Stimulated activated naive CD8-positive, alpha-beta T cell treated with anti-CD3 and anti-CD28 coated beads, Interleukin-15, Interleukin-2, amounts not matched to agents 100 ng/mL and 50 ng/mL, for 24 hours (primary cell): ENCODE measurements at regions not wholly inside any gene's neighbourhood (a gene's known extent, or its start where the extent isn't known, plus 50 kb on each side); places are given as distances from the start of the nearest gene placed in this dataset.

Experiments used
- H3K27ac Mint-ChIP-seq: one replicate; pipeline ENCODE4 v1.8.0; 2021; ENCODE audit warnings: mild to moderate bottlenecking, mixed read lengths
- H3K27me3 Mint-ChIP-seq: one replicate; pipeline ENCODE4 v1.8.0; 2021; ENCODE audit warnings: mixed read lengths
- H3K36me3 Mint-ChIP-seq: one replicate; pipeline ENCODE4 v1.8.0; 2021; ENCODE audit warnings: low read depth, mixed read lengths
- H3K4me1 Mint-ChIP-seq: one replicate; pipeline ENCODE4 v1.8.0; 2021; ENCODE audit warnings: low read depth, mixed read lengths
- H3K4me3 Mint-ChIP-seq: one replicate; pipeline ENCODE4 v1.8.0; 2021; ENCODE audit warnings: mild to moderate bottlenecking, mixed read lengths
- H3K9me3 Mint-ChIP-seq: one replicate; pipeline ENCODE4 v1.8.0; 2021; ENCODE audit warnings: mixed read lengths

DNA sequence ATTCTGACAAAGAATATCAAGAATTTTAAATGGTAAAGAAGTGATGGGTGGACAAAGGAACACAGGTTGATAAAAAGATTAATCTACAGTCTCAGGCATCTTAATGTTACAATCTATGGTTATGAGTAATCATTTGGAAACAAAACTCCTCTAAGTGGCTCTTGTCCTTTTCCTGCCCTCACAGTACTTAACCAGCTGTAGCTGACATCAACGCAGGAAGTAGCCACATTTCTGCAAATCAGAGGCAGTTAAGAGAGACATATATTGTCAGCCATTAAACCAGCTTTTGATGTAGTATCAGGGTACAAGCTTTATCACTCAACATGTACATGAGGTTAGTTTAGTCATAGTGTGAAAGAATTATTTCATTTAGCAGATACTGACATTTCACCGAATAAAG, 244.6 kb downstream of the NR4A2 start:
- H3K27me3 Mint-ChIP-seq: no peaks in the 10 kb centered on the region
- no peak overlapping the region for H3K4me3 Mint-ChIP-seq
- H3K9me3 Mint-ChIP-seq: peaks cover 2% of the 10 kb centered on the region
- no peaks in the 10 kb centered on the region for H3K4me1 Mint-ChIP-seq
- no peak overlapping the region for H3K27ac Mint-ChIP-seq
- H3K36me3 Mint-ChIP-seq: no peaks in the 10 kb centered on the region

DNA sequence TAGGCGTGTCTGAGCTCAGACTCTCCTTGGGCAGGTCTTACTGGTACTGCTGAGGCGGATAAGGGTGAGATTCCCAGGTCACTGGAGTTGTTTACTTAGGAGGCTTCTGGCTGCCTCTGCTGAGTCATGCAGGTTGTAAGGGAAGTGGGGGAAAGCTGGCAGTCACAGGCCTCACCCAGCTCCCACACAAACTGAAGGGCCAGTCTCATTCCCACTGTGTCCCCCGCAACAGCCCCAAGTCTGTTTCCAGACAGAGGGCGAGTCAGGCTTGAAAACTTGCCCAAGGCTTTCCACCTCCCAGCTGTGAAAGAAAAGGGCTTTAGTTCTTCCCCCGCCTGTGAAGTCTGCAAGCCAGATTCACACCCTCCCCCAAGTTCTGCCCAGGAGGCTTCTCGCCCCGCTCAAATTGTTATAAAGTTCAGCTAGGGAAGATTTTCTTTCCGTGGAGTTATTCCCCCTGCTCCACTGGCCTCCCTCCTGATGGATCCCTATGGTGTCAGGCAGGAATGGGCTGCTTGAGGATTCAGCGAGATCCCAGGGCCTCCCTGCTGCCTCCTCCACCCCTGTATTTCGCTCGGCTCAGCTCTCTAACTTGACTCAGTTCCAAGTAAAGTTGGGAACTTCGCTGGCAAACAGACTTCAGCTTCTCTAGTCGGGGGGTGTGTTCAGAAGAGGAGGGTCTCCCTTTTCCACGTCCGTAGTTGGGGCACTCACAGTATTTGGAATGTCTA, 248.6 kb downstream of the NR4A2 start:
- H3K4me1 Mint-ChIP-seq: no peaks in the 10 kb centered on the region
- H3K9me3 Mint-ChIP-seq: peaks cover 3% of the 10 kb centered on the region
- no peak overlapping the region for H3K27ac Mint-ChIP-seq

DNA sequence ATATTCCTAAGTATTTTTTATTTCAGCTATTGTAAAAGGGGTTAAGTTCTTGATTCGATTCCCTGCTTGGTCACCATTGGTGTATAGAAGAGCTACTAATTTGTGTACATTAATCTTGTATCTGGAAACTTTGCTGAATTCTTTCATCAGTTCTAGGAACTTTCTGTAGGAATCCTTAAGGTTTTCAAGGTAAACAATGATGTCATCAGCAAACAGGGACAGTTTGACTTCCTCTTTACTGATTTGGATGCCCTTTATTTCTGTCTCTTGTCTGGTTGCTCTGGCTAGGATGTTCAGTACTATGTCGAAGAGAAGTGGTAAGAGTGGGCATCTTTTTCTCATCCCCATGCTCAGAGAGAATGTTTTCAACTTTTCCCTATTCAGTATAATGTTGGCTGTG, 252.7 kb downstream of the NR4A2 start:
- Mint-ChIP-seq H3K27me3 (no peaks in the 10 kb centered on the region), H3K9me3 (peaks cover 3% of the 10 kb centered on the region), H3K4me3 (no peak overlapping the region), H3K4me1 (no peaks in the 10 kb centered on the region), H3K36me3 (no peaks in the 10 kb centered on the region), H3K27ac (no peak overlapping the region)

More for the DNA sequence above, 248.6 kb downstream of the NR4A2 start:
- no peaks in the 10 kb centered on the region for H3K36me3 Mint-ChIP-seq
- H3K4me3 Mint-ChIP-seq: no peak overlapping the region
- no peaks in the 10 kb centered on the region for H3K27me3 Mint-ChIP-seq

DNA sequence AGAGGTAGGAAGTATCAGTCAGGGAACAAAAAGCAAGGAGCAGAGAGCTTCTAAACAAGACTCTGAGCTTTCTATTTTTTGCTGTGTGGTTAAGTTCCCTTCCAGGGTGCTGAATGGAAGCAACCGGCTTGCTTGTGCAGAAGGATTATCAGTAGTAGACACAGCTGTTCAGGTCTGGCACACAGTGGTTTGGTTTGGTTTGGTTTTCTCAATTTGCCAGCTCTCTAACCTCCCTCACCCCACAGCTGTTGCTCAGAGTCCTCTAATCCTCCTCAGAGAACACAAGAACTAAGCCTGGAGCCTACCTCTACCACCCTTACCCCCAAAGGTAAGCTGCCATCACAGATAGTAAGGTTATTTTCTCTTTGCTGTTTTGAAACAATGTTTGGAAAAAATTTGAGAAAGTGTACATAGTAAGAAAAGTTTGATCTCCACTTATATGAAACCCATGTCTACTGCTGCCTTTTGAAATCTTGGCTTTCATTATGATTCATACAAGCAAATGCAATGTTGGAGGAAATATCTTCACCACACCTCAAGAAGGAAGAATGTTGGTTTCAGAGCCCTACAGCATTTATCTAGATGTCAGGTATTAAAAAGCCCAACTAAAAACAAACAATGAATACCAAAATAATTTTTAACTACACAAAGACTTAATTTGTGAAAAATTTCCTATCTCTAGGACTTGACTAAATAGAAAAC, 255.3 kb downstream of the NR4A2 start:
- Mint-ChIP-seq H3K27ac (no peak overlapping the region), H3K4me3 (no peak overlapping the region), H3K27me3 (no peaks in the 10 kb centered on the region), H3K9me3 (no peaks in the 10 kb centered on the region), H3K36me3 (no peaks in the 10 kb centered on the region), H3K4me1 (no peaks in the 10 kb centered on the region)

DNA sequence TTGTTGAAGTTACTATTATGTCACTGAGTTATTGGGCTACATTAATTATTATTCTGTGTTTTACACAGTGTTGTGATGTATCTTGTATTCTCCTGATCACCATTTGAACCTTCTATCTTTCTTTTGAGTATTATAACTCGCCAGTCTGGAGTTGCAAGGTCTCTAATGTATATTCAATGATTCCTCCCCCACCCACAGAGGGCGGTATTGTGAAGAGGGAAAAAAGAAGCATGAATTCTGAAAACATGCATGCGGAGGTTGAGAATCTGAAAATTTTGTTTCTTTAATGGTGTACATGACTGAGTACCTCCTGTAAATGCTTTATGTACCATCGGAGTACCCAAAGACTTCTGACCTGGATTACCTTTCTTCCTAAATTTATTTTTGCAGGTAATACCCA, 266.6 kb downstream of the NR4A2 start:
- Mint-ChIP-seq H3K36me3 (no peaks in the 10 kb centered on the region), H3K4me1 (no peaks in the 10 kb centered on the region), H3K4me3 (no peak overlapping the region), H3K27me3 (no peaks in the 10 kb centered on the region), H3K27ac (no peak overlapping the region), H3K9me3 (no peaks in the 10 kb centered on the region)

DNA sequence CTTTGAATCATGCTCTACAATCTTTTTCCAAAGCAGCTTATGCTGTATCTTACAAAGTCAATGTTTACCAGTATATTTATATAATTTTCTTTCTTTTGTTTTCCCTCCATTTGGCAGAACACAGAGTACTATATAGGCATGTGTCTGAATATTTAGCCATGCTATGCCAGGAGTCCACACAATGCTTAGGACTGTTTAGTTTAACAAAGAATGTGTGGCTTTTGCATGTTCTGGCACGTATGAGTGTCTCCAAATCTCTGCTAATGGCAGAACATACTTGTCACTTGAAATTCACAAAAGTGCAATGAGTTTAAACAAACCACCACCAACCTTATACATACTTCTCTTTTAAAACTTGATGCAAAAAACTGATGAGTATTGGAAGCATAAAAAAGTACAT, 268.0 kb downstream of the NR4A2 start:
- no peak overlapping the region for H3K27ac Mint-ChIP-seq
- H3K27me3 Mint-ChIP-seq: no peaks in the 10 kb centered on the region
- H3K36me3 Mint-ChIP-seq: no peaks in the 10 kb centered on the region
- no peaks in the 10 kb centered on the region for H3K9me3 Mint-ChIP-seq
- H3K4me1 Mint-ChIP-seq: no peaks in the 10 kb centered on the region
- no peak overlapping the region for H3K4me3 Mint-ChIP-seq

DNA sequence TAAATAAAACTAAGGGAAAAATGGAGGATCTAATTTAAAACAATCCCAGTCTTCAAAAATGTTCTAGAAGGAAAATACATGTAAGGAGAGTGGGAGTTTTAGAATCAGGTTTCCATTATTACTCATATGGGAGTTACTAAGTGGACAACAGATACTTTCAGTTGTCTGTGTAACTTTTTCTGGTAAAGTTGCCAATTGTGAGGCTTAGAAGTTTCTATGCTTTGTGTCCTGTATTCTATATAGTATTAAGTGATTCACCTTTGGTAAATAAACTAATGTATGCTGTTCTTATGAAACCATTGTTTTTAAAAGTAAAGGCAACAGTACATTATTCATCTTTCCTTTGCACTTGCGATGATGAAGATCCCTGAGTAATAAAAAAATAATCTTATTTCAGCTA, 274.9 kb downstream of the NR4A2 start:
- no peaks in the 10 kb centered on the region for H3K4me1 Mint-ChIP-seq
- no peaks in the 10 kb centered on the region for H3K9me3 Mint-ChIP-seq
- no peak overlapping the region for H3K4me3 Mint-ChIP-seq
- H3K36me3 Mint-ChIP-seq: no peaks in the 10 kb centered on the region
- H3K27me3 Mint-ChIP-seq: no peaks in the 10 kb centered on the region
- H3K27ac Mint-ChIP-seq: no peak overlapping the region

DNA sequence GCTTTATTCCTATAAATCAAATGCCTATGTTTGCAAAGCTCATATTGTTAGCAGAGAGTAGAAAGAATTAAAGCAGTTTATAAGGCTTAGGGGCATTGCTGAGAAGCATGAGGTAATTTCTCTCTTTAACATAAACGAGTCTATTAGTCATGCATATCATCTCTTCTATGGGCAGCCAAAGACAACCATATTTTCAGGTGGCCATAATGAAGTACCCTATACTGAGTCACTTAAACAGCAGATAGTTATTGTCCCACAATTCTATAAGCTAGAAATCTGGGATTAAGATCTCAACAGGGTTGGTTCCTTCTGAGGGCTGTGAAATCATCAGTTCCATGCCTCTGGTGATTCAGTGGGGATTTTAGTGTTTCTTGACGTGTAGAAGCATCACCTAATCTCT, 277.5 kb downstream of the NR4A2 start:
- Mint-ChIP-seq H3K27me3 (no peaks in the 10 kb centered on the region), H3K9me3 (no peaks in the 10 kb centered on the region), H3K4me3 (no peak overlapping the region), H3K4me1 (no peaks in the 10 kb centered on the region), H3K36me3 (no peaks in the 10 kb centered on the region), H3K27ac (no peak overlapping the region)

DNA sequence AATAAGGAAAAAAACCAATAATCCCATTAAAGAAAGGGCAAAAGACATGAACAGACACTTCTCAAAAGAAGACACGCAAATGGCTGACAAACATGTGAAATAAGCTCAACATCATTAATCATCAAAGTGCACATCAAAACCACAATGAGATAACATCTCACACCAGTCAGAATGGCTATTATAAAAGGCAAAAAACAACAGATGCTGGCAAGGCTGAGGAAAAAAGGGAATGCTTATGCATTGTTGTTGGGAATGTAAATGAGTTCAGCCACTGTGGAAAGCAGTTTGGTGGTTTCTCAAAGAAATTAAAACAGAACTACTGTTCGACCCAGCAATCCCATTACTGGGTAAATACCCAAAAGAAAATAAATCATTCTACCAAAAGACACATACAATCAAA, 285.6 kb downstream of the NR4A2 start:
- Mint-ChIP-seq H3K9me3 (no peaks in the 10 kb centered on the region), H3K4me3 (no peak overlapping the region), H3K36me3 (no peaks in the 10 kb centered on the region)

DNA sequence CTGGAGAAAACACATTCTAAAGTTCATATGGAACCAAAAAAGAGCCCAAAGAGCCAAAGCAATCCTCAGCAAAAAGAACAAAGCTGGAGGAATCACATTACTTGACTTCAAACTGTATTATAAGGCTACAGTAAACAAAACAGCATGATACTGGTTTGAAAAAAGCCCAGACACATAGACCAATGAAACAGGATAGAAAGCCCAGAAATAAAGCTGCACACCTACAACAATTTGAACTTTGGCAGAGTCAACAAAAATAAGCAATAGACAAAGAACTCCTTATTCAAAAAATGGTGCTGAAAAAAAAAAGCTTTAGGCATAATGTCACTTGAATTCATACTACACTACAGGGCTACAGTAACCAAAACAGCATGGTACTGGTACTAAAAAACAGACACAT, 289.6 kb downstream of the NR4A2 start:
- Mint-ChIP-seq H3K27me3 (no peaks in the 10 kb centered on the region), H3K4me1 (no peaks in the 10 kb centered on the region), H3K36me3 (no peaks in the 10 kb centered on the region), H3K4me3 (no peak overlapping the region), H3K27ac (no peak overlapping the region), H3K9me3 (no peaks in the 10 kb centered on the region)

More for the DNA sequence above, 285.6 kb downstream of the NR4A2 start:
- H3K27me3 Mint-ChIP-seq: no peaks in the 10 kb centered on the region
- no peaks in the 10 kb centered on the region for H3K4me1 Mint-ChIP-seq
- H3K27ac Mint-ChIP-seq: no peak overlapping the region

DNA sequence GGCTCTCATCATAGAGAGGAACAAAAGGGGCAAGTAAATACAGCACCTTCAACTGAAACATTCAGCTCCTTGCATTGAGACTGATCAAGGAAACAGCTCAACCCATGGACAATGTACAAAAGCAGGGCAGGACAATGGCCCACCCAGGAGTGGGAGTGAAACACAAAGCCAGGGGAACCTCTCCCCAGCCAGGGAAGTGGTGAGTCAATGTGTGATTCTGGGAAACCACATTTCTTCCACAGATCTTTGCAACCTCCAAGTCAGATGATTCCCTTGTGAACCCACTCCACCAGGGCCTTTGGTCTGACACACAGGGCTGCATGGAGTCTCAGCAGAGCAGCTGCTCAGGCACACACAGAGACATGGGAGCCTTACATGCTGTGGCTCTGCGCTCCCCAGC, 294.5 kb downstream of the NR4A2 start:
- Mint-ChIP-seq H3K4me3 (no peak overlapping the region), H3K36me3 (no peaks in the 10 kb centered on the region), H3K27me3 (no peaks in the 10 kb centered on the region), H3K27ac (no peak overlapping the region), H3K9me3 (no peaks in the 10 kb centered on the region), H3K4me1 (no peaks in the 10 kb centered on the region)

DNA sequence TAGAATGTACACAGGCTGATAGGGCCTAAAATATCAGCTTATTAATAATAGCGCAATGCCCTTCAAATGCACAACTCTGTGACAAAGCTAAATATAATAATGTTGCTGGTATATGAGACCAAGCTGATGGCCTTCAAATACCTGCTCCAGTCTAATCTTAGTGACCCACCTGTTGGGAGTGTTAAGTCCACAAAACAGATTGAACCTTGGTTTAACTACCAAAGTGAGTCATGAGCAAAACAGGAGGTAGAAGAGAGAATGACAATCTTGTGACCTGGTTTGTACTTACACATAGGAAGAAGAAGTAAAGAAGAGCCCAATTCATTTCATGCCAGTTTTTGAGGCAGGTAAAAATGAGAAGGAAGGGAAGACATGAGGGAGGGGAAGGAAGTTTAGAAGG, 295.0 kb downstream of the NR4A2 start:
- H3K36me3 Mint-ChIP-seq: no peaks in the 10 kb centered on the region

DNA sequence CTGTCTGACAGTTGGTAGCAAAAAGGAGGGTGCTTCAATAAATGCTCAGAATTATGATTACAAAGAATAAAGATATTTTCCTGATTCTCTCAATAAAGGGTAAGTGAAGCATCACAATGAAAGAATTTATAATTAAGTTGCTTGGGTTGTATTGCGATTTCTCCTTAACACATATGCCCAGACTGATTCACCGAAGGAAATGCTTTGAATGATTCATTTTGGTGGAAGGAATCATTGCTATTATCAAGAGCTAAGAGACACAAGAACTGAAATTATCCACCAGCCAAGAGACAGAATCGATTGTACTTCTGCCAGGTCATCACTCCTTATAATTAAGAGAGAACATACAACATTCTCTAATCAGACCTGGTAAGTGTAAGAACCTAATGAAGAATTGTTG, 301.4 kb downstream of the NR4A2 start:
- Mint-ChIP-seq H3K4me3 (no peak overlapping the region), H3K27ac (no peak overlapping the region), H3K36me3 (no peaks in the 10 kb centered on the region), H3K4me1 (no peaks in the 10 kb centered on the region), H3K27me3 (no peaks in the 10 kb centered on the region), H3K9me3 (no peaks in the 10 kb centered on the region)

More for the DNA sequence above, 295.0 kb downstream of the NR4A2 start:
- no peak overlapping the region for H3K27ac Mint-ChIP-seq
- no peaks in the 10 kb centered on the region for H3K4me1 Mint-ChIP-seq
- H3K4me3 Mint-ChIP-seq: no peak overlapping the region
- no peaks in the 10 kb centered on the region for H3K9me3 Mint-ChIP-seq
- no peaks in the 10 kb centered on the region for H3K27me3 Mint-ChIP-seq

DNA sequence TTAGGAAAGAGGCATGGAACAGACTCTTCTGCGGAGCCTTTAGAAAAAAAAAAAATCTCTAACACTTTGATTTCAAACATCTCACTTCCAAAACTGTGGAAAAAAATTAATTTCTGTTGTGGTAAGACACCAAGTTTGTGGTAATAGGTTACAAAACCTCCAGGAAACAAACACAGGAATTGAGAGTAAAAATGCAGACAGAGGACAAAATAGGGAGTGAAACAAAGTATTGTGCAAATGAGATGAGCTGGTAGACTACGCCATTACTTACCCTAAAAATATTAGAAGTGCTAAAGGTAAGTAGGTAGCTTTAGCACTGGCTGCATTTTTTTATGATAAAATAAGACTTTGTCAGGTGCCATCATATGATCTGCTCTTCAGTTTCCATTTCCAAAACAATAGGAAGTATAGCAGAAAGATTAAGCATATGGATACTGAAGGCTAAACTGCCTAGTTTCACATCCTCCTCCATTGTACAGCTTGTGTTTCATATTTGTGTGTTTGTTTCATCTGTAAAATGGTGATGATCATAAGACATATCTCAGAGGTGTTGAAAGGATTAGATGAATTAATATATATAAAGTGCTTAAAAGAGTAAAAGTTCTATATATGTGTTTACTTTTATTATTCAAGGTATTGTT, 309.2 kb downstream of the NR4A2 start:
- Mint-ChIP-seq H3K27ac (no peak overlapping the region), H3K27me3 (no peaks in the 10 kb centered on the region), H3K4me1 (no peaks in the 10 kb centered on the region), H3K36me3 (no peaks in the 10 kb centered on the region), H3K4me3 (no peak overlapping the region), H3K9me3 (no peaks in the 10 kb centered on the region)

DNA sequence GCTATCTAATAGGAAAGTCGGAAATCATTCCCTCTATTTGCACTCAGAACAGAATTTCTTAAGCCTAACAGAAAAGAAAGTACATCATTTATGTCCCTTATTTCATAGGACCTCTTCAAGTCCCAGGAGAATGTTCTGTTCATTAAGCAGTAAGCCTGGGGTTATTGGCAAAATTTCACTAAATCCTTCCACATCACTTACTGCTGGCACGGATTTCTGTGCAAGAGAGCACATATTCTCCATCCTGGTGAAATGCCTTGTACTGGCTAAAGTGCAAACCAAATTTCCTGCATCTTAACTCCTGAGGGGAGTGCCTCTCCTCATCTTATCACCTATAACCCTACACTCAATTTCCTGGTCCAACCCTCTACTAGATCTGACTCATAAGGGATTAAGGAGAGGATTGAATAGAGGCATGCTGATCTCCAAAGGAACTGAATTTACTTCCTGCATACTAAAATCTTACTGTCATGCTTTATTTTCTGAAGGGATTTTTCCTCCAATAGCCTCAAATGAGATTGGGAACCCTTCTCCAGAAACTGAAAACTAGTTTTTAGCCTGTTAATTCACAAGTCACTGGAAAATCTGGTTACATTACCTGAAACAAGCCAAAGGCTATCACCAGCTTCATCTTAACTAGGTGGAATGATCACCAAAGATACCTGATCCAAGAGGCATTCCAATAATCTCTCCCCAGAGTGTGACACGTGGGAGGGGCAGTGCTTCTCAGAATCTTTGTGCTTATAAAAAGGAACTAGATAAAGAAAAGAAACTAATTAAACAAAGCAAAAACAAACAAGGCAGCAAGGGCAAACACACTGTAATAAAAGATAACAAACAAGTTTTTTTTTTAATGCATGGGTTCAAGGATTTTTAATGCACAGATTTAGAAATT, 311.1 kb downstream of the NR4A2 start:
- Mint-ChIP-seq H3K36me3 (no peaks in the 10 kb centered on the region), H3K4me1 (no peaks in the 10 kb centered on the region), H3K4me3 (no peak overlapping the region), H3K27ac (no peak overlapping the region), H3K9me3 (no peaks in the 10 kb centered on the region), H3K27me3 (no peaks in the 10 kb centered on the region)
